ENCODE measurements at regions not wholly inside any gene's neighbourhood (a gene's known extent, or its start where the extent isn't known, plus 50 kb on each side); places are given as distances from the start of the nearest gene placed in this dataset.

GRCh38 chr3:16114429-16114828 lies 60.1 kb upstream of the GALNT15 start:
- DNase-seq (ENCODE audit: low spot score) = no peak

DNA sequence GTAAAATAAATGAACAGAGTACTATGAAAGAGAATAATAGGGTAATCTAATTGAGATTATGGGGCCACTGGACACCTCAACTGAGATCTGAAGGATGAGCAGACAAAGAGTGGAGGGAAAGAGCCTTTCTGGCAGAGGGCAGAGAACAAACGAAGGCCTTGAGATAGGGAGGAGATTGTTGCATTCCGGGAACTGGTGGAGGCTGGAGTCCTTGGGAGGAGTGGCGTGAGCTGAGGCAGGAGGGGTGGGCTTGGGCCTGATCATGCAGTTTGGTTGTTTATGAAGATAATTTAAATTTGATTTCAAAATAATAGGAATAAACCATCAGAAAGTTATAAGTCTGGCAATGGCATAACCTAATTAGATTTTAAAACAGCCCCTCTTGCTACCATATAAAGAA lies 59.5 kb upstream of the GALNT15 start:
- no peak for DNase-seq (ENCODE audit: low spot score)

DNA sequence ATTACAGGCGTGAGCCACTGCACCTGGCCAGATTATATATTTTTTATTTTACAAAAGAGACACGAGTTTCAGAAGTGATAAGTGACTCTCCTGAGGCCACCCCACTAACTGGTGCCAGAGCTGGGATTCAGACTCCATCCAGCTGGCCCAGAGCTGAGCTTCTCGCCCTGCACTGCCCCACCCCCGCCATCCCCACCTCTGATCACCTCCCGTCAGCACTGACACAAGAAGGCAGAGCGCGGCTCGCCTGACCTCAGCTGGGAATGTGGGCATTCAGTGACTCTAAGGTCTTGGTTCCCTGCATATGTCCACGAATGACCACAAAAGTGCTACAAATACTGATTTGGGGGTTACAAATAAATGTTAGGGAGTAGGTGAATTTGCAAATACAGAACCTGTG lies 56.1 kb upstream of the GALNT15 start:
- no peak for DNase-seq (ENCODE audit: low spot score)

GRCh38 chr3:16119887-16120286 lies 54.6 kb upstream of the GALNT15 start:
- DNase-seq (ENCODE audit: low spot score) = no peak

DNA sequence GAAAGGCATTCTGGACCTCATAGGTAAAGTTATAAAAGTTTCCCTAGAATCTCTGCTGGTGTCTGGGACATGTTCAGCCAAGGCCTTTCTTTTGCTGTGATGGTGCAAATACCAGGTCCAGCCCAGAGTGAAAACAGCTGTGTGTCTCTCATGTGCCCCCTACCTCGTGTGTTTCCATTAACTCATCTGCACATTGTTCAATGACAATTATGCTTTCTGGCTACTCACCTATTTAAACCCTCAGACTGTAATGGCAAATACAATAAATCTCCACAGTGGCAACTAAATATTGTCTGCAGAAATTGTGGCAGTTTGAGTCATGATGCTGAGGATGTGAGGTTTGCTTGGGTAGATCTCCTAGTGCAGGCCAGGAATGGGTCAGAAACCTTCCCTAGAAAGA lies 53.1 kb upstream of the GALNT15 start:
- DNase-seq (ENCODE audit: low spot score) = no peak

- DNase-seq (ENCODE audit: low spot score) = no peak
Observed at GRCh38 chr3:16122155-16122554, 52.3 kb upstream of the GALNT15 start.

GRCh38 chr3:16122661-16123060 lies 51.8 kb upstream of the GALNT15 start:
- no peak for DNase-seq (ENCODE audit: low spot score)

DNA sequence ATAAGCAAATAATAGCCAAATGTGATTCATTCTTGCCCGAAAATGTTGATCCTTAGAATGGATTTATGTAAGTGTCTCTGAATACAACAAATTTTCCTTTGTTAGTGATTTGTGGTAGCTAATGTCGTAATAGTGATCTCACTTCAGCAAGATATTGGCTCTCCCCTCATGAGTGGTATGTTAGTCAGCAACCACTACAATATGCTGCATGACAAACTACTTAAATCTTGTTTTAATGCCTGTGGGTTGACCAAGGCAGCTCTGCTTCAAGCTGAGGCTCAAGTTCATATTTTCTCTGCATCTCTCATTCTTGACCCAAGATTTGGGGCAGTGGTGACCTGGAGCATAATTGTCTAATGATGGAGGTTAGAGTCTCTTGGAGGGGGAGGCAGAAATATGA lies 49.8 kb upstream of the GALNT15 start:
- DNase-seq (ENCODE audit: low spot score) = peak; percentile 79
